ENCODE measurements at regions not wholly inside any gene's neighbourhood (a gene's known extent, or its start where the extent isn't known, plus 50 kb on each side); places are given as distances from the start of the nearest gene placed in this dataset.

DNA sequence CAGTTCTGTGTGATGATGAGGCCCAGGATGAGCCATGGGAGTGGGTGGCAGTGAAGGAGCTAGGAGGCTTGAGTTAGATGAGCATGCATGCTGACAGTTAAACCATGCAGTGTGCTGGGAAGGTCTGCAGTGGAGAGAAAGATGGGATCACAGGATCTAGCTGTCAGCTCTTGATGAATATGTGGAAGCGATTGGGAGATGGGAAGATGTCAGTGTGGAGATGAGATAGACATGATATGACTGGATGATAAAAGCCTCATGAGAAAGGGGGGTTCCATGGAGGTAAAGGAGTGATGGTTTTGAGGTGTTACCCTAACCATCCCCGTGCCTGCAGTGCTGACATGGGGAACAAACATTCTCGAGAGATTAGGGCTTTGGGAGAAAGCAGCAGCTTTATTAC is 165.0 kb upstream of the CTBP2 start:
- DNase-seq (ENCODE audit: low read depth), result no peak
- no peak overlapping the region for H3K4me3 ChIP-seq (ENCODE audit: low read depth, low read length)
- TF ChIP-seq, protein P1, sequence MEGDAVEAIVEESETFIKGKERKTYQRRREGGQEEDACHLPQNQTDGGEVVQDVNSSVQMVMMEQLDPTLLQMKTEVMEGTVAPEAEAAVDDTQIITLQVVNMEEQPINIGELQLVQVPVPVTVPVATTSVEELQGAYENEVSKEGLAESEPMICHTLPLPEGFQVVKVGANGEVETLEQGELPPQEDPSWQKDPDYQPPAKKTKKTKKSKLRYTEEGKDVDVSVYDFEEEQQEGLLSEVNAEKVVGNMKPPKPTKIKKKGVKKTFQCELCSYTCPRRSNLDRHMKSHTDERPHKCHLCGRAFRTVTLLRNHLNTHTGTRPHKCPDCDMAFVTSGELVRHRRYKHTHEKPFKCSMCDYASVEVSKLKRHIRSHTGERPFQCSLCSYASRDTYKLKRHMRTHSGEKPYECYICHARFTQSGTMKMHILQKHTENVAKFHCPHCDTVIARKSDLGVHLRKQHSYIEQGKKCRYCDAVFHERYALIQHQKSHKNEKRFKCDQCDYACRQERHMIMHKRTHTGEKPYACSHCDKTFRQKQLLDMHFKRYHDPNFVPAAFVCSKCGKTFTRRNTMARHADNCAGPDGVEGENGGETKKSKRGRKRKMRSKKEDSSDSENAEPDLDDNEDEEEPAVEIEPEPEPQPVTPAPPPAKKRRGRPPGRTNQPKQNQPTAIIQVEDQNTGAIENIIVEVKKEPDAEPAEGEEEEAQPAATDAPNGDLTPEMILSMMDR (IDR thresholded peaks at IDR 0.05; ENCODE audit: control insufficient read depth, extremely low read depth, insufficient read depth), result no peak

DNA sequence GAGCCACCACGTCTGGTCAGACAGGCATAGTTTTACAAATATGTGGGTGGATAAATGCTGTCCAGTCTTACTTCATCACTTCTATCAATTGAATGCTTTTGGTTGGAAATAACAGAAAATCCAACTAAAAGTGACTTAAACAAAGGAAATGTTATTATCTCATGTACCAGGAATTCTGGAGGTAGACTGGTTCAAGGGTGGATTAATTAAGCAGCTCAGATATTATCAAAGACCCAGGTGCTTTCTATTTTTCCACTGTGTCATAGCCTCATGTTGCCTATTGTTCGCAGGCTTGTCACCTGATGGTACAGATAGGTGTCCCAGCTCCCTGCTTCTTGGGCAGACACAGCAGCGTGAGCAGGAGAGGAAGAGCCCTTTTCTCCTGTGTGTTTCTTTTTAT is 156.1 kb upstream of the CTBP2 start:
- no peak overlapping the region for H3K4me3 ChIP-seq (ENCODE audit: low read depth, low read length)
- TF ChIP-seq, protein P1 (IDR thresholded peaks at IDR 0.05; ENCODE audit: control insufficient read depth, extremely low read depth, insufficient read depth), result no peak
- no peak for DNase-seq (ENCODE audit: low read depth)

DNA sequence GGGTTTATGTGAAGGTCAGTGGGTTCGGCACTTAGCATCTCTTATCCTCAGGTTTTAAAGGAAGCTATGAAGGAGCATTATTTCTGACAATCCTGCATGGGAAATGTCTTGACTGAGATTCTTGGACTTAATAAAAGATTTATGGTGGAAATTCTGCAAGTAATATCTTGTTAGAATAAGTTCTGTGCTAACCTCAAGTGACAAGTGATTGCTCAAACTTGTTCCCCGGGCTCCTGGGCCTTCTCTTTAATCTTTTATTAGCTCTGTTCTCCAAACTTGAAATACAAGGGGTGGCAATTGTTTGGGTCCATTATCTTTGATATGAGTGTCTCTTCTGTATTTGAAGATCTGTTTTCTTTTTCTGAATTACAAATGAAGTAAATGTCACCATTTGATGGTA is 140.6 kb upstream of the CTBP2 start:
- no peak overlapping the region for H3K4me3 ChIP-seq (ENCODE audit: low read depth, low read length)
- TF ChIP-seq, protein P1 (IDR thresholded peaks at IDR 0.05; ENCODE audit: control insufficient read depth, extremely low read depth, insufficient read depth), result no peak

DNA sequence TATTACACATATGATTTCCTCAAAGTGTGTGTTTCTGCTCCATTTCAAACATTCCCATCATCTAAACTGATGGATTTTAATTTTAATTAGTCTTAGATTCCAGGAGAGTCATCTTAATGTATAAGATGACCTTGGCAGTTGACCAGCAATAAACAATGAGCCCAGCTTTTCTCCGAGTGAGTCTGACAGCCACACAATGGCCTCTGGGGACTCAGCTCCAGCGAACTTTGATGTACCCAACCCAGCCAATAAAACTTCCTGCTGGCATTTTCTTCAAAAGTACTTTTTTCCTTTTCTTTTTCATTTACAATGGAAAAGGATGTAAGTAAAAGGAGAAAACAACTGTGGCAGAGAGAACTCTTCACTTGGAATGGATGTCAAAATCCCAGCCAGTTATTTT is 139.1 kb upstream of the CTBP2 start:
- no peak overlapping the region for H3K4me3 ChIP-seq (ENCODE audit: low read depth, low read length)

More for the DNA sequence above, 140.6 kb upstream of the CTBP2 start:
- DNase-seq (ENCODE audit: low read depth), result no peak

DNA sequence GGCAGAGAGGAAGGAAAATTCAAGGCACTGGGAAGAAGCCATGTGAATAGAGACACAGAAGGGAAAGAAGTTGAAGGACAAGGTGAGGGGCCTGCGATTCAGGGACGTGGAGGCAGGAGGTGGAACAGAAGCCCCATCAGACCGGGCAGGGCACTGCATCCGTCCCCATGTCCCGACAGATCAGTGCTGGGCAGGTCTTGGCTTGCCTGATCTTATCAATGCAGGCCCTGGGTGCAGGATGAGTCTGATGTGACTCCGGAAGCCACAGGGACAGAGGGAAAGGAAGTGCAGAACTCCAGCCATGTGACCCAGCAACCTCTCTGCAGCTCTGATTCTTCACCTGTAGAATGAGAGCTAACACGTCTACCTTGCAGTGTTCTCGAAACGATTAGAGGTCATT is 136.2 kb upstream of the CTBP2 start:
- TF ChIP-seq, protein P1 (IDR thresholded peaks at IDR 0.05; ENCODE audit: control insufficient read depth, extremely low read depth, insufficient read depth), result no peak
- DNase-seq (ENCODE audit: low read depth), result no peak
- H3K4me3 ChIP-seq (ENCODE audit: low read depth, low read length), result no peak overlapping the region

More for the DNA sequence above, 139.1 kb upstream of the CTBP2 start:
- TF ChIP-seq, protein P1 (IDR thresholded peaks at IDR 0.05; ENCODE audit: control insufficient read depth, extremely low read depth, insufficient read depth), result no peak
- DNase-seq (ENCODE audit: low read depth), result no peak

DNA sequence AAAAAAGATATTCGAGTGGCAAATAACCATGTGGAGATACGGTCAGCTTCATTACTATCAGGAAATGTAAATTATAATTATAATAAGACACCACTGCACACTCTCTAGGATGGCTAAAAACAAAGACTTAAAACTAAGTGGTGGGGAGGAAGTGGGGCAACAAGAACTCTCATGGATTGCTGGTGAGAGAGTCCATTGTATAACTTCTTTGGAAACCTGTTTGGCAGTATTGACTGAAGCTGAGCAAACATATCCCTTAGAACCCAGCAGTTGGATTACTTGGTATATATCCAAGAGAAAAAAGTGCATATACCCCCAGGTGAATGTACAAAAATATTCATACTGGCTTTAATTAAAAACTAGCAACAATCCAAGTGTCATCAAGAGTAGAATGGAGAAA is 133.7 kb upstream of the CTBP2 start:
- DNase-seq (ENCODE audit: low read depth), result peak; percentile 72
- no peak overlapping the region for H3K4me3 ChIP-seq (ENCODE audit: low read depth, low read length)
- TF ChIP-seq, protein P1 (IDR thresholded peaks at IDR 0.05; ENCODE audit: control insufficient read depth, extremely low read depth, insufficient read depth), result no peak

DNA sequence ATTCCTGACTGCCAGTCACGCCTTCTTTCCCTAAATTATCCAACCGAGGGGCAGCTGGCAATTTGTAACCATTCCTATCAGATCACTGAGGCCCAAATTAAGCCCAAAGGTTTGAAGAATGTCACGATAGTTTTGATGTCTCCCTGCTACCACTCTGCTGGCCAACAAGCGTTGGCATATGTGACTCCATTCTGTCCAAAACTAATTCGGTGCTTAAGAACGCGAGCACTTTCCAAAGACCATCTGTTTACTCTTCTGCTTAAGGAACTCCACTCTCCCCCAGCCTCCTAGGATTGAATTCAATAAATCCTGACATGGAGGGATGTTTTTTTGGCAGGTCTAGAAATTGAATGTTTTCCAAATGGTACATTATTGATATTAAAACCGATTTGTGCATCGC is 131.5 kb upstream of the CTBP2 start:
- no peak for DNase-seq (ENCODE audit: low read depth)
- TF ChIP-seq, protein P1 (IDR thresholded peaks at IDR 0.05; ENCODE audit: control insufficient read depth, extremely low read depth, insufficient read depth), result no peak
- no peak overlapping the region for H3K4me3 ChIP-seq (ENCODE audit: low read depth, low read length)
